ENCODE measurements at regions not wholly inside any gene's neighbourhood (a gene's known extent, or its start where the extent isn't known, plus 50 kb on each side); places are given as distances from the start of the nearest gene placed in this dataset.
"Not testable (repeated sequence)": the region's sequence is repeated elsewhere in the genome, so short reads cannot be mapped to it uniquely, and the experiment has no call there.

DNA sequence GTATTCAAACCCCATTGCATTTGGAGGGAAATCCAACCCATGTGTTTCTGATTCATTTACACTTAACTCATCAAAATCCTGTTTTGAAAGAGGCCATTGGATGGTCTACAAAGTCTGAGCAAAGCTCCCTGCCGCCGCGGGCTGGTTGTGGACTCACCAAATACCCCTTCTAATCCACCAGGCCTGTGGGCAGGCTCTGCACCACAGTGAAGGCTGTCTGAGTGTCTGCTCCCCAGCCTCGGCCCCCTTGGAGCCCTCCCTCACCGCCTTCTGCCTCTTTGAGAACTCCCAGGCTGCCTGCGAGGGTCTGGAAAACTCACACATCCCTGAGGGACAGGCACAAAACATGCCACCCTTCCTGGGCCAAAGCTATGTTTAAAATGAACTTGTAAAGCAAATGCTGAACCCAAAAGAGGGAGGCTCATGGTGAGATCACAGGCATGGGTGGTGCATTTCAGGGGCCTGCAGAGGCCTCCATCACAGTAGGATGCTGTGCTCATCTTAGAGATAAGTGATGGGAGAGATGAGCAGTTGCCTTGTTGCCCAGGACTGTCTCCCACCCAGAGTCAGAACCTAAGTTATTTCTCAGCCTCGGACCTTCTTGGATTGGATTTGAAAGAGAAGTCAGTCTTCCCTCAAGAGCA, 225.0 kb downstream of the CYP26B1 start:
- Histone ChIP-seq H2AFZ (no peak overlapping the region), H3K4me1 (ENCODE audit: insufficient read depth) (peaks cover 21% of the 10 kb centered on the region), H3K27me3 (replicated peaks; ENCODE audit: insufficient read depth) (no peaks in the 10 kb centered on the region), H3K9me2 (ENCODE audit: insufficient read depth) (no peaks in the 10 kb centered on the region), H3K4me3 (no peak overlapping the region), H3K9ac (no peak overlapping the region), H3K9me3 (ENCODE audit: low read depth) (peaks cover 4% of the 10 kb centered on the region), H3K27ac (no peak overlapping the region), H3F3A (ENCODE audit: insufficient read depth) (peaks cover 18% of the 10 kb centered on the region; the same call in 1 of the 2 replicates), H3K79me2 (ENCODE audit: insufficient read depth) (no peaks in the 10 kb centered on the region), H3K36me3 (ENCODE audit: low read depth) (no peaks in the 10 kb centered on the region), H4K20me1 (ENCODE audit: insufficient read depth) (no peaks in the 10 kb centered on the region), H3K4me2 (ENCODE audit: unreplicated experiment) (no peak overlapping the region)
- TF ChIP-seq EZH2 (IDR thresholded peaks at IDR 0.05; ENCODE audit: insufficient read depth, poor library complexity, severe bottlenecking) (no peak), EZH2phosphoT487 (IDR thresholded peaks at IDR 0.05; ENCODE audit: insufficient read depth, low read depth) (no peak)
- no peak for DNase-seq
- WGBS, 2 experiments (ENCODE audit: low coverage in 1 of 2, low lambda C conversion rate in 2 of 2, missing lambda C conversion rate in 2 of 2): 70% methylated on average over 7 of the region's 7 CpGs
- in situ Hi-C loops (cut with MboI): no loop called here

DNA sequence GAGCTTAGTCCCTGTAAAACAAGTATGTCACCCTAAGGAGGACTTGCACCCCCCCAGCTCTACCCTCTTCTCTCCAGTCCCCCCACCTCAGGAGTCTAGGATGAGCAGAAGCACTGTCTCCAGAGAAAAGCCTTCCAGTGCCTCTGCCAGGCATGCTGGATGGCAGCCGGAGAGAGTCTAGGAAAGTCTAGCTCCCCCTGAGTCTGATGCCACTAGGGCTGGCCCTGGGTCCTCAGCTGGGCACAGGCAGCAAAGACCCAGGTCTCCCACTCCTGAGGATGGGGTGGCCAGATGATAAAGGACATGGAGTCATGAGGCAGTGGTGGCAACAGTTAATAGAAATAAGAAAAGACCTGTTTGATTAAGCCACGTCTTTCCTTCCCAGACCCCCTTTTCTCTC, 225.6 kb downstream of the CYP26B1 start:
- Histone ChIP-seq H3K79me2 (ENCODE audit: insufficient read depth) (no peaks in the 10 kb centered on the region), H3K27me3 (replicated peaks; ENCODE audit: insufficient read depth) (no peaks in the 10 kb centered on the region), H2AFZ (no peak overlapping the region), H3K9ac (no peak overlapping the region), H4K20me1 (ENCODE audit: insufficient read depth) (no peaks in the 10 kb centered on the region), H3K9me3 (ENCODE audit: low read depth) (peaks cover 4% of the 10 kb centered on the region), H3K36me3 (ENCODE audit: low read depth) (no peaks in the 10 kb centered on the region), H3F3A (ENCODE audit: insufficient read depth) (peaks cover 18% of the 10 kb centered on the region; the same call in 1 of the 2 replicates), H3K4me2 (ENCODE audit: unreplicated experiment) (no peak overlapping the region), H3K27ac (no peak overlapping the region), H3K9me2 (ENCODE audit: insufficient read depth) (no peaks in the 10 kb centered on the region), H3K4me3 (no peak overlapping the region), H3K4me1 (ENCODE audit: insufficient read depth) (peaks cover 18% of the 10 kb centered on the region)
- no peak for TF ChIP-seq EZH2 (IDR thresholded peaks at IDR 0.05; ENCODE audit: insufficient read depth, poor library complexity, severe bottlenecking)
- no peak for TF ChIP-seq EZH2phosphoT487 (IDR thresholded peaks at IDR 0.05; ENCODE audit: insufficient read depth, low read depth)
- 97% methylated on average over 2 of the region's 2 CpGs for WGBS, 2 experiments (ENCODE audit: low coverage in 1 of 2, low lambda C conversion rate in 2 of 2, missing lambda C conversion rate in 2 of 2)
- in situ Hi-C loops (cut with MboI): no loop called here
- DNase-seq: no peak

- H3K9me3 ChIP-seq (ENCODE audit: low read depth); H3K9me2 ChIP-seq (ENCODE audit: insufficient read depth); in situ Hi-C loops (cut with MboI); H3K27me3 ChIP-seq (replicated peaks; ENCODE audit: insufficient read depth); H3K4me3 ChIP-seq; H3K4me2 ChIP-seq (ENCODE audit: unreplicated experiment); H3K9ac ChIP-seq; H3K27ac ChIP-seq; H4K20me1 ChIP-seq (ENCODE audit: insufficient read depth); H3K36me3 ChIP-seq (ENCODE audit: low read depth); H2AFZ ChIP-seq; H3K79me2 ChIP-seq (ENCODE audit: insufficient read depth); DNase-seq: not testable (repeated sequence)
- Histone ChIP-seq H3K4me1 (ENCODE audit: insufficient read depth) (peaks cover 18% of the 10 kb centered on the region), H3F3A (ENCODE audit: insufficient read depth) (peaks cover 18% of the 10 kb centered on the region; the same call in 1 of the 2 replicates)
- WGBS, 2 experiments (ENCODE audit: low coverage in 1 of 2, low lambda C conversion rate in 2 of 2, missing lambda C conversion rate in 2 of 2): 76 to 78% methylated on average over 5 of the region's 5 CpGs
Observed at GRCh38 chr2:71920819-71921218, 226.8 kb downstream of the CYP26B1 start.

DNA sequence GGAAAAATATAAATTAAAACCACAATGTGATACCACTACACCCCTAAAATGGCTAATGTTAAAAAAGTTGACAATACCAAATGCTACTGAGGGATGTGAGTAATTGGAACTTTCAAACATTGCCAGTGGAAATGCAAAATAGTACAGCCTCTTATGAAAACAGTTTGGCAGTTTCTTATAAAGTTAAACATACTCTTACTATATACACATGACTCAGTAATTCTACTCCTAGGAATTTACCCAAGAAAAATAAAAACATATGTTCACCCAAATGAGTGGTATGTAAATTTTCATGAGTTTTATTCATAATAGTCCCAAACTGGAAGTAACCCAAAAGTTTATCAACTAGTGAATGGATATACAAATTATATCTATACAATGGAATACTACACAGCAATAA, 228.0 kb downstream of the CYP26B1 start:
- in situ Hi-C loops (cut with MboI): no loop called here

DNA sequence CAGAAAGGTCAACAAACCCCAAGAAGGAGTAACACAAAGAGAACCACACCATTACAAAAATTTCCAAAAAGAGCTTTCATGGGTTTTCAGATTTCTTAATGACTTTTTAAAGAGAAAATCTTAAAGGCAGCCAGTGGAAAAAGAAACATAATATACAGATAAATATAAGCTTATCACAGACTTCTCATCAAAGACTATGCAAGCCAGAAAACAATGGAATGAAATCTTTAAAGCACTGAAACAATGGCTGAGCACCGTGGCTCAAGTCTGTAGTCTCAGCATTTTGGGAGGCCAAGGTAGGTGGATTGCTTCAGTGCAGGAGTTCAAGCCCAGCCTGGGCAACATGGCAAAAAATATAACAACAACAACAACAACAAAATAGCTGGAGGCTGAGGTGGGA, 237.4 kb downstream of the CYP26B1 start:
- H3K4me2 ChIP-seq (ENCODE audit: unreplicated experiment): no peak overlapping the region
- no peak for TF ChIP-seq EZH2phosphoT487 (IDR thresholded peaks at IDR 0.05; ENCODE audit: insufficient read depth, low read depth)
- no peak for TF ChIP-seq EZH2 (IDR thresholded peaks at IDR 0.05; ENCODE audit: insufficient read depth, poor library complexity, severe bottlenecking)
- peaks cover 13% of the 10 kb centered on the region for H3K4me1 ChIP-seq (ENCODE audit: insufficient read depth)
- no peaks in the 10 kb centered on the region for H3K27me3 ChIP-seq (replicated peaks; ENCODE audit: insufficient read depth)
- in situ Hi-C loops (cut with MboI): no loop called here
- no peaks in the 10 kb centered on the region for H3K9me2 ChIP-seq (ENCODE audit: insufficient read depth)
- H3K36me3 ChIP-seq (ENCODE audit: low read depth): no peaks in the 10 kb centered on the region
- peaks cover 5% of the 10 kb centered on the region for H3K9me3 ChIP-seq (ENCODE audit: low read depth)
- no peak for DNase-seq
- H3K27ac ChIP-seq: no peak overlapping the region
- peaks cover 18% of the 10 kb centered on the region for H3F3A ChIP-seq (ENCODE audit: insufficient read depth)
- no peak overlapping the region for H3K9ac ChIP-seq
- H3K79me2 ChIP-seq (ENCODE audit: insufficient read depth): no peaks in the 10 kb centered on the region
- no peak overlapping the region for H2AFZ ChIP-seq
- 63 to 80% methylated on average over 1 of the region's 1 CpG for WGBS, 2 experiments (ENCODE audit: low coverage in 1 of 2, low lambda C conversion rate in 2 of 2, missing lambda C conversion rate in 2 of 2)
- no peaks in the 10 kb centered on the region for H4K20me1 ChIP-seq (ENCODE audit: insufficient read depth)
- no peak overlapping the region for H3K4me3 ChIP-seq

More for the DNA sequence above, 228.0 kb downstream of the CYP26B1 start:
- H3K9me2 ChIP-seq (ENCODE audit: insufficient read depth): no peaks in the 10 kb centered on the region
- no peaks in the 10 kb centered on the region for H4K20me1 ChIP-seq (ENCODE audit: insufficient read depth)
- H3K27me3 ChIP-seq (replicated peaks; ENCODE audit: insufficient read depth): no peaks in the 10 kb centered on the region
- no peaks in the 10 kb centered on the region for H3K36me3 ChIP-seq (ENCODE audit: low read depth)
- H3K79me2 ChIP-seq (ENCODE audit: insufficient read depth): no peaks in the 10 kb centered on the region
- peaks cover 4% of the 10 kb centered on the region for H3K9me3 ChIP-seq (ENCODE audit: low read depth)
- no peak overlapping the region for H2AFZ ChIP-seq
- H3K4me3 ChIP-seq: no peak overlapping the region
- no peak for TF ChIP-seq EZH2phosphoT487 (IDR thresholded peaks at IDR 0.05; ENCODE audit: insufficient read depth, low read depth)
- no peak for TF ChIP-seq EZH2 (IDR thresholded peaks at IDR 0.05; ENCODE audit: insufficient read depth, poor library complexity, severe bottlenecking)
- DNase-seq: peak; percentile 21
- H3K27ac ChIP-seq: no peak overlapping the region
- H3K9ac ChIP-seq: no peak overlapping the region
- H3K4me2 ChIP-seq (ENCODE audit: unreplicated experiment): no peak overlapping the region
- H3F3A ChIP-seq (ENCODE audit: insufficient read depth): peaks cover 15% of the 10 kb centered on the region; the same call in 1 of the 2 replicates
- H3K4me1 ChIP-seq (ENCODE audit: insufficient read depth): peaks cover 11% of the 10 kb centered on the region

All from GM23248 (cell line).